SK-N-SH treated with all-trans-retinoic acid at 6 μM for 48 hours (cell line): ENCODE measurements at regions not wholly inside any gene's neighbourhood (a gene's known extent, or its start where the extent isn't known, plus 50 kb on each side); places are given as distances from the start of the nearest gene placed in this dataset.

Source experiments
- ATAC-seq: fragments of 200-7000 bp; cut with Tn5 transposase; 3 replicates; pipeline ENCODE4 v1.9.1; 2020; ENCODE audit warnings: mild to moderate bottlenecking, moderate library complexity
- ARNTL ChIP-seq: fragments of 450-650 bp; formaldehyde crosslinking; IDR thresholded peaks from 2 replicates; pipeline ENCODE4 v1.5.0; 2020; ENCODE audit warnings: low read depth, mild to moderate bottlenecking, moderate library complexity, borderline replicate concordance
- BACH2 ChIP-seq: fragments of 250-450 bp; sonication (Bioruptor Pico); IDR thresholded peaks from 2 replicates; pipeline ENCODE4 v1.9.0; 2021; ENCODE audit warnings: mild to moderate bottlenecking, borderline replicate concordance
- CREB5 ChIP-seq: fragments of 250-450 bp; sonication (Bioruptor Pico); IDR thresholded peaks from 2 replicates; pipeline ENCODE4 v1.5.1; 2020; ENCODE audit warnings: low read depth, mild to moderate bottlenecking, moderate library complexity
- CSDC2 ChIP-seq: fragments of 250-450 bp; sonication (Bioruptor Pico); IDR thresholded peaks from 2 replicates; pipeline ENCODE4 v1.5.0; 2020; ENCODE audit warnings: mild to moderate bottlenecking, moderate library complexity
- ESRRG ChIP-seq: fragments of 250-450 bp; sonication (Bioruptor Pico); IDR thresholded peaks from 2 replicates; pipeline ENCODE4 v1.6.1; 2021; ENCODE audit warnings: mild to moderate bottlenecking
- ISL1 ChIP-seq: fragments of 250-450 bp; sonication (Bioruptor Pico); IDR thresholded peaks from 2 replicates; pipeline ENCODE4 v2.1.2; 2022; ENCODE audit warnings: mild to moderate bottlenecking, moderate library complexity
- POU6F1 ChIP-seq: fragments of 250-450 bp; sonication (Bioruptor Pico); IDR thresholded peaks from 2 replicates; pipeline ENCODE4 v1.8.0; 2021; ENCODE audit warnings: low read depth, mild to moderate bottlenecking, moderate library complexity, borderline replicate concordance
- PPARA ChIP-seq: fragments of 250-450 bp; sonication (Bioruptor Pico); IDR thresholded peaks from 2 replicates; pipeline ENCODE4 v1.5.0; 2020; ENCODE audit warnings: mild to moderate bottlenecking, borderline replicate concordance
- TCF4 ChIP-seq: fragments of 250-450 bp; sonication (Bioruptor Pico); IDR thresholded peaks from 2 replicates; pipeline ENCODE4 v1.8.0; 2021; ENCODE audit warnings: mild to moderate bottlenecking, moderate library complexity, borderline replicate concordance
- TOX ChIP-seq: fragments of 250-450 bp; sonication (Bioruptor Pico); IDR thresholded peaks from 2 replicates; pipeline ENCODE4 v1.8.0; 2021; ENCODE audit warnings: mild to moderate bottlenecking, moderate library complexity, borderline replicate concordance
- ZC3H10 ChIP-seq: fragments of 250-450 bp; sonication (Bioruptor Pico); IDR thresholded peaks from 2 replicates; pipeline ENCODE4 v1.5.1; 2021; ENCODE audit warnings: mild to moderate bottlenecking, moderate library complexity
- ZFP30 ChIP-seq: fragments of 450-650 bp; formaldehyde crosslinking; IDR thresholded peaks from 2 replicates; pipeline ENCODE4 v1.5.0; 2022; ENCODE audit warnings: mild to moderate bottlenecking, moderate library complexity
- ZNF8 ChIP-seq: fragments of 450-650 bp; formaldehyde crosslinking; IDR thresholded peaks from 2 replicates; pipeline ENCODE4 v1.5.0; 2020; ENCODE audit warnings: mild to moderate bottlenecking, moderate library complexity
- TF ChIP-seq, protein P1 (sequence below): fragments of 250-450 bp; sonication (Bioruptor Pico); IDR thresholded peaks from 2 replicates; pipeline ENCODE4 v1.5.0; 2020; ENCODE audit warnings: mild to moderate bottlenecking, moderate library complexity
- TF ChIP-seq, protein P2 (sequence below): fragments of 250-450 bp; sonication (Bioruptor Pico); IDR thresholded peaks from 2 replicates; pipeline ENCODE4 v1.5.1; 2021; ENCODE audit warnings: mild to moderate bottlenecking, moderate library complexity

DNA sequence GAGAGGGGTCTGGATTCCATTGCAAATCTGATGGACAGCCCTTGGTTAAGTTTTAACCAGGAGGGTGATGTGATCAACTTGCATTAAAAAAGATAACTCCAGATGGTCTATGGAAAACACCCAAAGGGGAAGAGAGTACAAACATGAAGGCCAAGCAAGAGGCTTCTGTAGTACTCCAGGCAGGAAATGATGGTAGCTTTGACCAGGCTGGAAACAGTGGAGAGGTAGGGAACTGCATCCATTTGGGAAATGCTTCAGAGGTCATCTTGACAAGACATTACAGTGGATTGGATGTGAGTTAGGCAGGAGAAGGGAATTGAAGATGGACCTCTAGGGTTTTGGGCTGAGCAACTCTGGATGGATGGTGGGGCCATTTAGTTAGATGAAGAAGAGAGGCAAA lies 391.1 kb downstream of the IPO8 start:
- TF ChIP-seq, protein P1, sequence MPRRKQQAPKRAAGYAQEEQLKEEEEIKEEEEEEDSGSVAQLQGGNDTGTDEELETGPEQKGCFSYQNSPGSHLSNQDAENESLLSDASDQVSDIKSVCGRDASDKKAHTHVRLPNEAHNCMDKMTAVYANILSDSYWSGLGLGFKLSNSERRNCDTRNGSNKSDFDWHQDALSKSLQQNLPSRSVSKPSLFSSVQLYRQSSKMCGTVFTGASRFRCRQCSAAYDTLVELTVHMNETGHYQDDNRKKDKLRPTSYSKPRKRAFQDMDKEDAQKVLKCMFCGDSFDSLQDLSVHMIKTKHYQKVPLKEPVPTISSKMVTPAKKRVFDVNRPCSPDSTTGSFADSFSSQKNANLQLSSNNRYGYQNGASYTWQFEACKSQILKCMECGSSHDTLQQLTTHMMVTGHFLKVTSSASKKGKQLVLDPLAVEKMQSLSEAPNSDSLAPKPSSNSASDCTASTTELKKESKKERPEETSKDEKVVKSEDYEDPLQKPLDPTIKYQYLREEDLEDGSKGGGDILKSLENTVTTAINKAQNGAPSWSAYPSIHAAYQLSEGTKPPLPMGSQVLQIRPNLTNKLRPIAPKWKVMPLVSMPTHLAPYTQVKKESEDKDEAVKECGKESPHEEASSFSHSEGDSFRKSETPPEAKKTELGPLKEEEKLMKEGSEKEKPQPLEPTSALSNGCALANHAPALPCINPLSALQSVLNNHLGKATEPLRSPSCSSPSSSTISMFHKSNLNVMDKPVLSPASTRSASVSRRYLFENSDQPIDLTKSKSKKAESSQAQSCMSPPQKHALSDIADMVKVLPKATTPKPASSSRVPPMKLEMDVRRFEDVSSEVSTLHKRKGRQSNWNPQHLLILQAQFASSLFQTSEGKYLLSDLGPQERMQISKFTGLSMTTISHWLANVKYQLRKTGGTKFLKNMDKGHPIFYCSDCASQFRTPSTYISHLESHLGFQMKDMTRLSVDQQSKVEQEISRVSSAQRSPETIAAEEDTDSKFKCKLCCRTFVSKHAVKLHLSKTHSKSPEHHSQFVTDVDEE (CRISPR knock-in tag): no peak
- TF ChIP-seq CSDC2 (CRISPR knock-in tag) (no peak), ZNF8 (CRISPR knock-in tag) (no peak), ISL1 (CRISPR knock-in tag) (no peak), PPARA (CRISPR knock-in tag) (no peak), ARNTL (CRISPR knock-in tag) (no peak), ESRRG (CRISPR knock-in tag) (no peak), POU6F1 (CRISPR knock-in tag) (no peak), CREB5 (CRISPR knock-in tag) (no peak)
- TF ChIP-seq, protein P2, sequence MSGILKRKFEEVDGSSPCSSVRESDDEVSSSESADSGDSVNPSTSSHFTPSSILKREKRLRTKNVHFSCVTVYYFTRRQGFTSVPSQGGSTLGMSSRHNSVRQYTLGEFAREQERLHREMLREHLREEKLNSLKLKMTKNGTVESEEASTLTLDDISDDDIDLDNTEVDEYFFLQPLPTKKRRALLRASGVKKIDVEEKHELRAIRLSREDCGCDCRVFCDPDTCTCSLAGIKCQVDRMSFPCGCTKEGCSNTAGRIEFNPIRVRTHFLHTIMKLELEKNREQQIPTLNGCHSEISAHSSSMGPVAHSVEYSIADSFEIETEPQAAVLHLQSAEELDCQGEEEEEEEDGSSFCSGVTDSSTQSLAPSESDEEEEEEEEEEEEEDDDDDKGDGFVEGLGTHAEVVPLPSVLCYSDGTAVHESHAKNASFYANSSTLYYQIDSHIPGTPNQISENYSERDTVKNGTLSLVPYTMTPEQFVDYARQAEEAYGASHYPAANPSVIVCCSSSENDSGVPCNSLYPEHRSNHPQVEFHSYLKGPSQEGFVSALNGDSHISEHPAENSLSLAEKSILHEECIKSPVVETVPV: no peak
- ATAC-seq: no peak

DNA sequence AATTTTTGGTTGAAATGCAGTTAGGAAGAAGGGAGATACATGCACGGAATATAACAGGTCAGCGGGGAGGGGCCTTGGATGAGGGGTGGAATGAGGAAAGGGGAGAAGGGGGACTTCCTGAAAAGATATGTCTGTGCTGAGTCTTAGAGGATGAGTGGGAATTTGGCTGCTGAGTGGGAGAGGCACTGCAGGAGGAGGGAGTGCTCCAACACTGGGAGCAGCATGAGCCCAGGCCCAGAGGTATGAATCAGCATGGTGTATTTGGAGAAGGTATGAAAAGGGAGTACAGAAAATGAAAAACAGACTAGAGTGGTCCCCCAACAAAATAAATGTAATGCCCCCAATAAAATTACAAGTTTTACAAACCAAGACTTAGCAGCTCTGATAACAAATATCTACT lies 394.4 kb downstream of the IPO8 start:
- ATAC-seq: no peak
- TF ChIP-seq TCF4 (CRISPR knock-in tag) (no peak), TOX (no peak), ESRRG (CRISPR knock-in tag) (no peak), POU6F1 (CRISPR knock-in tag) (no peak), ZNF8 (CRISPR knock-in tag) (no peak), ISL1 (CRISPR knock-in tag) (no peak), ZFP30 (CRISPR knock-in tag) (no peak), ARNTL (CRISPR knock-in tag) (no peak), BACH2 (CRISPR knock-in tag) (no peak), ZC3H10 (CRISPR knock-in tag) (no peak)
- TF ChIP-seq, protein P2: no peak
- TF ChIP-seq, protein P1 (CRISPR knock-in tag): no peak
- TF ChIP-seq, all 23 proteins: peak for 0
